OCI-LY3 (cell line): ENCODE measurements at regions not wholly inside any gene's neighbourhood (a gene's known extent, or its start where the extent isn't known, plus 50 kb on each side); places are given as distances from the start of the nearest gene placed in this dataset.

ENCODE experiments used
- H2AFZ ChIP-seq: fragments of 200-600, 300-600 bp; shearing (Covaris generic); 2 replicates; pipeline ENCODE4 v1.6.0; 2014; ENCODE audit warnings: antibody characterized with exemption, low read depth, low read length
- H3K27ac ChIP-seq: fragments of 200-600, 300-600 bp; sonication (generic); 2 replicates; pipeline ENCODE4 v1.5.1; 2014; ENCODE audit warnings: mild to moderate bottlenecking, low read length, moderate library complexity, mixed read lengths
- H3K27me3 ChIP-seq: fragments of 200-600, 300-600 bp; sonication (generic); 2 replicates; pipeline ENCODE4 v1.6.1; 2014; ENCODE audit warnings: low read depth, low read length, mixed read lengths
- H3K36me3 ChIP-seq: fragments of 200-600, 300-600 bp; sonication (generic); replicated peaks from 2 replicates; pipeline ENCODE3; 2014; ENCODE audit warnings: low read depth, low read length, mixed read lengths
- H3K4me1 ChIP-seq: fragments of 300-600, 200-600 bp; sonication (generic); 2 replicates; pipeline ENCODE4 v1.6.1; 2014; ENCODE audit warnings: low read length, mixed read lengths
- H3K4me2 ChIP-seq: fragments of 200-600, 300-600 bp; sonication (generic); 2 replicates; pipeline ENCODE4 v1.6.1; 2014; ENCODE audit warnings: low read length, mixed read lengths
- H3K4me3 ChIP-seq: fragments of 300-600, 200-600 bp; sonication (generic); 2 replicates; pipeline ENCODE4 v1.5.1; 2014; ENCODE audit warnings: antibody characterized with exemption, mild to moderate bottlenecking, low read length, moderate library complexity
- H3K79me2 ChIP-seq: fragments of 300-600, 200-600 bp; shearing (Covaris generic); 2 replicates; pipeline ENCODE4 v1.6.1; 2014; ENCODE audit warnings: mild to moderate bottlenecking, low read length, mixed read lengths
- H3K9ac ChIP-seq: fragments of 300-600, 200-600 bp; shearing (Covaris generic); 2 replicates; pipeline ENCODE4 v1.6.0; 2014; ENCODE audit warnings: mild to moderate bottlenecking, low read length, moderate library complexity
- H3K9me3 ChIP-seq: fragments of 200-600, 300-600 bp; shearing (Covaris generic); 2 replicates; pipeline ENCODE4 v1.6.1; 2014; ENCODE audit warnings: low read length, mixed read lengths; ENCODE audit not compliant: insufficient read depth
- H4K20me1 ChIP-seq: fragments of 200-600, 300-600 bp; sonication (generic); 2 replicates; pipeline ENCODE4 v1.6.1; 2016; ENCODE audit warnings: low read length, mixed read lengths; ENCODE audit not compliant: insufficient read depth
- EZH2phosphoT487 ChIP-seq: fragments of 200-600 bp; shearing (Covaris generic); IDR thresholded peaks from 2 replicates; pipeline ENCODE4 v1.6.1; 2018; ENCODE audit warnings: antibody characterized with exemption, mixed run types, low read depth
- TF ChIP-seq, protein P1 (sequence below): fragments of 200-600, 300-600 bp; sonication (generic); IDR thresholded peaks from 2 replicates; pipeline ENCODE4 v1.5.1; 2014; ENCODE audit warnings: antibody characterized with exemption, low read length, low read depth

DNA sequence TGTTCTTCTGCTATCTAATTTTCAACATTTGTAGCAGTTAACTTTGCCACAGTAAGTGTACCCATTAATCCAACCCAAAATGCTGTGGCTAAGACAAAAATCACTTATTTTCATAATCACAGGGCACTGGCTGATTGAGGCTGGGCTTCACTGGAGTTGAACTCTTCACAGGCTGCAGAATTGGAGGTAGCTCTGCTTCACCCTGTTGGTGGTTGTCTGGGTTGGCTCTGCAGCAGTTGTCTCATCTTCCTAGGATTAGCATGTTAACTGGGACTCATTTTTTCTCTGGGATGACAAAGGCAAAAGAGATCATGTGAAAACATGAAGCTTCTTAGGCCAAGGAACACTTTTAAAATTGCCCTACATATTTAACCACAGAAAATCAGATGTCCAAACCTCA lies 518.9 kb downstream of the TLR4 start:
- no peak overlapping the region for H3K9ac ChIP-seq
- H3K4me2 ChIP-seq, result no peak overlapping the region
- H3K27ac ChIP-seq, result no peak overlapping the region
- H3K79me2 ChIP-seq, result no peaks in the 10 kb centered on the region
- H2AFZ ChIP-seq, result no peak overlapping the region
- H4K20me1 ChIP-seq, result no peaks in the 10 kb centered on the region
- H3K36me3 ChIP-seq, result no peaks in the 10 kb centered on the region
- TF ChIP-seq, protein P1, sequence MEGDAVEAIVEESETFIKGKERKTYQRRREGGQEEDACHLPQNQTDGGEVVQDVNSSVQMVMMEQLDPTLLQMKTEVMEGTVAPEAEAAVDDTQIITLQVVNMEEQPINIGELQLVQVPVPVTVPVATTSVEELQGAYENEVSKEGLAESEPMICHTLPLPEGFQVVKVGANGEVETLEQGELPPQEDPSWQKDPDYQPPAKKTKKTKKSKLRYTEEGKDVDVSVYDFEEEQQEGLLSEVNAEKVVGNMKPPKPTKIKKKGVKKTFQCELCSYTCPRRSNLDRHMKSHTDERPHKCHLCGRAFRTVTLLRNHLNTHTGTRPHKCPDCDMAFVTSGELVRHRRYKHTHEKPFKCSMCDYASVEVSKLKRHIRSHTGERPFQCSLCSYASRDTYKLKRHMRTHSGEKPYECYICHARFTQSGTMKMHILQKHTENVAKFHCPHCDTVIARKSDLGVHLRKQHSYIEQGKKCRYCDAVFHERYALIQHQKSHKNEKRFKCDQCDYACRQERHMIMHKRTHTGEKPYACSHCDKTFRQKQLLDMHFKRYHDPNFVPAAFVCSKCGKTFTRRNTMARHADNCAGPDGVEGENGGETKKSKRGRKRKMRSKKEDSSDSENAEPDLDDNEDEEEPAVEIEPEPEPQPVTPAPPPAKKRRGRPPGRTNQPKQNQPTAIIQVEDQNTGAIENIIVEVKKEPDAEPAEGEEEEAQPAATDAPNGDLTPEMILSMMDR, result no peak
- no peak for TF ChIP-seq EZH2phosphoT487
- H3K4me1 ChIP-seq, result no peaks in the 10 kb centered on the region
- no peaks in the 10 kb centered on the region for H3K27me3 ChIP-seq
- no peak overlapping the region for H3K4me3 ChIP-seq
- no peaks in the 10 kb centered on the region for H3K9me3 ChIP-seq

DNA sequence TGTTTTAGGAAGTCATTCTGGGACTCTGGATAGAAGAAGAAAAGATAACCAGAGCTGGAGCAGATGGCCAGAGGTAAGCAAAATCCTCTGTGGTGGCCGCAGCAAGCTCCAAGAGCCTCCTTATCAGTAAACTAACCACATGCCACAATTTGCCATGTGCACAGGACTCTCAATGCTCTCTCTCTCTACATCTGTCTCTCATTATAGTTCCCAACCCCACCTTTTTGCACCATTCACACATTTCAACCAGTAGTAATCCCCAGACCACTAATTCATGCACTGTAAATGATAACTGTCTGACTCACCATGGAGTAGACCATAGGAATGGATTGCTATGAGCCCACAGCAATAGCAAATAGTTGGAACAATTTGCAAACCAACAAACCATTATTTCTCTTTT lies 526.1 kb downstream of the TLR4 start:
- no peak overlapping the region for H2AFZ ChIP-seq
- TF ChIP-seq, protein P1, result no peak
- no peak for TF ChIP-seq EZH2phosphoT487
- no peaks in the 10 kb centered on the region for H3K9me3 ChIP-seq
- no peaks in the 10 kb centered on the region for H3K4me1 ChIP-seq
- no peak overlapping the region for H3K4me2 ChIP-seq
- no peak overlapping the region for H3K4me3 ChIP-seq
- H3K36me3 ChIP-seq, result no peaks in the 10 kb centered on the region
- H3K79me2 ChIP-seq, result no peaks in the 10 kb centered on the region
- no peak overlapping the region for H3K9ac ChIP-seq
- H3K27me3 ChIP-seq, result no peaks in the 10 kb centered on the region
- no peak overlapping the region for H3K27ac ChIP-seq
- no peaks in the 10 kb centered on the region for H4K20me1 ChIP-seq

DNA sequence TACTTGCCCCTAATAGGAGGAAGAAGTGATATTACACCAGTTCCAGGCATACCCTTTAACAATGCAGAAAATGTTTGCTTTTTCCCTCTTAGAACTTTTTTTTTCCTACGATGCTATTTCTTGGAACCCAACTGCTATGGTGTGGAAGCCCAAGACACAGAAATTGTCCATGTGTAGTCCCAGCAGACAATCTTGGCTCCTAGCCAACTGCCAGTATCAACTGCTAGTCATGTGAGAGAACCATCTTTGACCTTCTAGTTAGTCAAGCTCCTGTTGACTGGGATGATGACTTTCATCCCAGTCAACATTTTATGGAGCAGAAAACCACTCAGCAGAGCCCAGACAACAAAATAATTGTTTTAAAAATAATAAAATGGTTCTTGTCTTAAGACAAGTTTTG lies 532.4 kb downstream of the TLR4 start:
- Histone ChIP-seq H3K27ac (no peak overlapping the region), H3K79me2 (no peaks in the 10 kb centered on the region), H2AFZ (no peak overlapping the region), H3K4me2 (no peak overlapping the region), H3K9me3 (no peaks in the 10 kb centered on the region), H4K20me1 (no peaks in the 10 kb centered on the region), H3K4me3 (no peak overlapping the region), H3K27me3 (no peaks in the 10 kb centered on the region), H3K4me1 (no peaks in the 10 kb centered on the region), H3K9ac (no peak overlapping the region), H3K36me3 (no peaks in the 10 kb centered on the region)
- no peak for TF ChIP-seq EZH2phosphoT487
- TF ChIP-seq, protein P1, result no peak

DNA sequence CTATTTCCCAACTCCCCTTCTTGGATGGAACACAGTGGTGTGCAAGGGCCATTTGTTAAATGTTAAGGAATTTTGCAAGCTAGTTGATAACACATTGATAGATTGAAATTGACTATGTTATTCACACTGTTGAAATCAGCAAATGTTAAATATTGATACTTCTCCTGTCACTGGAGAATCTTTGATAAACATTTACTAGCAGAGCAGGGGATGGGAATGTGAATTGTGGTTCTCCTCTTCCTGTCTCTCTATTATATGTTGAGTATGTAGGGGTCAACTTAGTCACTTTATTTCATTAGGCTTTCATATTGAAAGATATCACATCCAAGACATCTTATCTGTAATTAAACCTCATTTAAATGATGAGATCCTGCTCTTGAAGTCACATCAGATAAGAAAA lies 533.9 kb downstream of the TLR4 start:
- Histone ChIP-seq H3K27ac (no peak overlapping the region), H3K27me3 (no peaks in the 10 kb centered on the region)

DNA sequence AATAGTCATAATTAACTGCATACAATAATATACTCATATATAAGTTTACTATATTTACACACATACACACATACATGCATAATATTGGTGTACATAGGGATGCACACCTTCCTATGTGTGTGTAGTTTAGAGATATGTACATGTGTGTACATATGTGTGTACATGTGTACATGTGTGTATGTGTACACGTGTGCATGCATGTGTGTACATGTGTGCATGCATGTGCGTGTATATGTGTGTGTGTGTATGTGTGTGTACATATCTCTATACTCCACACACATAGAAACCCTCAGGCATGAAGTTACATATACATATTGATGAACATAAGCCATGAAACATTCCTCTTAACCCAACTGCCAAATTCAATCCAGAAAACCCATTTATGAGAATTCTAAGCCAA lies 547.8 kb downstream of the TLR4 start:
- Histone ChIP-seq H3K4me2 (no peak overlapping the region), H3K27ac (no peak overlapping the region), H3K9ac (no peak overlapping the region), H3K4me3 (no peak overlapping the region), H3K79me2 (no peaks in the 10 kb centered on the region), H3K9me3 (no peaks in the 10 kb centered on the region), H4K20me1 (no peaks in the 10 kb centered on the region), H3K36me3 (no peaks in the 10 kb centered on the region), H2AFZ (no peak overlapping the region), H3K4me1 (no peaks in the 10 kb centered on the region), H3K27me3 (no peaks in the 10 kb centered on the region)
- TF ChIP-seq, protein P1, result no peak
- no peak for TF ChIP-seq EZH2phosphoT487

More for the DNA sequence above, 533.9 kb downstream of the TLR4 start:
- H3K4me1 ChIP-seq, result no peaks in the 10 kb centered on the region
- no peak overlapping the region for H3K4me3 ChIP-seq
- H3K36me3 ChIP-seq, result no peaks in the 10 kb centered on the region
- no peak overlapping the region for H3K4me2 ChIP-seq
- no peak overlapping the region for H2AFZ ChIP-seq
- no peaks in the 10 kb centered on the region for H3K9me3 ChIP-seq
- TF ChIP-seq EZH2phosphoT487, result no peak
- no peak overlapping the region for H3K9ac ChIP-seq
- H3K79me2 ChIP-seq, result no peaks in the 10 kb centered on the region
- no peaks in the 10 kb centered on the region for H4K20me1 ChIP-seq
